ENCODE measurements at regions not wholly inside any gene's neighbourhood (a gene's known extent, or its start where the extent isn't known, plus 50 kb on each side); places are given as distances from the start of the nearest gene placed in this dataset.

DNA sequence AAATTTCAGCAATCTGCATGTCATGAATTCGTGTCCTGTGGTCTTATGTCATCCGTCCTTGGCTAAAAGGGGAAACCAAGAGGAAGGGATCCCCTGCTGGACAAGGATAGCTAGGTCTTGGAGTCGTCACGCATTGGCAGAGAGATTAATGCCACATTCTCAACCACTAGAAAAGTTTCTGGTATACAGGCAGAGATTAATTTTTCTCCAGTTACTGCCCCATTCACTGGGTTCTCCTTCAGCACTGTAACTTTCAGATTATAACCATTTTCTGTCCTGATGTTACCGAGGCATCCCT, 1060.6 kb upstream of the AUTS2 start:
- TF ChIP-seq, protein P1, sequence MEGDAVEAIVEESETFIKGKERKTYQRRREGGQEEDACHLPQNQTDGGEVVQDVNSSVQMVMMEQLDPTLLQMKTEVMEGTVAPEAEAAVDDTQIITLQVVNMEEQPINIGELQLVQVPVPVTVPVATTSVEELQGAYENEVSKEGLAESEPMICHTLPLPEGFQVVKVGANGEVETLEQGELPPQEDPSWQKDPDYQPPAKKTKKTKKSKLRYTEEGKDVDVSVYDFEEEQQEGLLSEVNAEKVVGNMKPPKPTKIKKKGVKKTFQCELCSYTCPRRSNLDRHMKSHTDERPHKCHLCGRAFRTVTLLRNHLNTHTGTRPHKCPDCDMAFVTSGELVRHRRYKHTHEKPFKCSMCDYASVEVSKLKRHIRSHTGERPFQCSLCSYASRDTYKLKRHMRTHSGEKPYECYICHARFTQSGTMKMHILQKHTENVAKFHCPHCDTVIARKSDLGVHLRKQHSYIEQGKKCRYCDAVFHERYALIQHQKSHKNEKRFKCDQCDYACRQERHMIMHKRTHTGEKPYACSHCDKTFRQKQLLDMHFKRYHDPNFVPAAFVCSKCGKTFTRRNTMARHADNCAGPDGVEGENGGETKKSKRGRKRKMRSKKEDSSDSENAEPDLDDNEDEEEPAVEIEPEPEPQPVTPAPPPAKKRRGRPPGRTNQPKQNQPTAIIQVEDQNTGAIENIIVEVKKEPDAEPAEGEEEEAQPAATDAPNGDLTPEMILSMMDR (IDR thresholded peaks at IDR 0.05; ENCODE audit: low read length), result no peak
- TF ChIP-seq EZH2 (optimal IDR thresholded peaks at IDR 0.05; ENCODE audit: low read depth, low read length) (no peak), EZH2phosphoT487 (IDR thresholded peaks at IDR 0.05; ENCODE audit: low read length) (no peak)
